Nephron progenitor cell (in vitro differentiated cells): ENCODE measurements at regions not wholly inside any gene's neighbourhood (a gene's known extent, or its start where the extent isn't known, plus 50 kb on each side); places are given as distances from the start of the nearest gene placed in this dataset.

Source experiments
- DNase-seq: peaks from one replicate; pipeline ENCODE4 v3.0.0; 2021
- H3K27ac Mint-ChIP-seq: 2 replicates; pipeline ENCODE4 v1.8.0; 2021; ENCODE audit warnings: mild to moderate bottlenecking, moderate library complexity, mixed read lengths
- H3K27me3 Mint-ChIP-seq: 2 replicates; pipeline ENCODE4 v1.8.0; 2021; ENCODE audit warnings: mild to moderate bottlenecking, low read depth, mixed read lengths; ENCODE audit not compliant: poor library complexity
- H3K36me3 Mint-ChIP-seq: 2 replicates; pipeline ENCODE4 v1.8.0; 2021; ENCODE audit warnings: low read depth, mixed read lengths
- H3K4me1 Mint-ChIP-seq: 2 replicates; pipeline ENCODE4 v1.8.0; 2021; ENCODE audit warnings: mixed read lengths
- H3K4me3 Mint-ChIP-seq: 2 replicates; pipeline ENCODE4 v1.8.0; 2021; ENCODE audit warnings: mild to moderate bottlenecking, moderate library complexity, mixed read lengths
- H3K9me3 Mint-ChIP-seq: 2 replicates; pipeline ENCODE4 v1.8.0; 2021; ENCODE audit warnings: mild to moderate bottlenecking, moderate library complexity, mixed read lengths
- CTCF ChIP-seq: fragments of 200-600 bp; sonication (generic); IDR thresholded peaks from 2 replicates; pipeline ENCODE4 v1.5.0; 2021; ENCODE audit warnings: antibody characterized with exemption

- Mint-ChIP-seq H3K36me3 (no peaks in the 10 kb centered on the region), H3K27ac (no peak overlapping the region), H3K27me3 (no peaks in the 10 kb centered on the region), H3K9me3 (no peaks in the 10 kb centered on the region), H3K4me3 (no peak overlapping the region), H3K4me1 (no peaks in the 10 kb centered on the region)
- no peak for DNase-seq
- TF ChIP-seq CTCF = no peak
Observed at GRCh38 chr3:79872483-79872882, 104.7 kb upstream of the ROBO1 start.

GRCh38 chr3:79871656-79872055 lies 103.9 kb upstream of the ROBO1 start:
- H3K36me3 Mint-ChIP-seq = no peaks in the 10 kb centered on the region
- H3K4me3 Mint-ChIP-seq = no peak overlapping the region
- H3K27me3 Mint-ChIP-seq = no peaks in the 10 kb centered on the region
- no peaks in the 10 kb centered on the region for H3K9me3 Mint-ChIP-seq
- TF ChIP-seq CTCF = no peak
- H3K4me1 Mint-ChIP-seq = no peaks in the 10 kb centered on the region
- DNase-seq = no peak
- H3K27ac Mint-ChIP-seq = no peak overlapping the region

- no peaks in the 10 kb centered on the region for H3K27me3 Mint-ChIP-seq
- no peak overlapping the region for H3K4me3 Mint-ChIP-seq
- TF ChIP-seq CTCF = no peak
- H3K27ac Mint-ChIP-seq = no peak overlapping the region
- no peak for DNase-seq
- H3K36me3 Mint-ChIP-seq = no peaks in the 10 kb centered on the region
- no peaks in the 10 kb centered on the region for H3K9me3 Mint-ChIP-seq
- H3K4me1 Mint-ChIP-seq = no peaks in the 10 kb centered on the region
Observed at GRCh38 chr3:79870313-79870620, 102.5 kb upstream of the ROBO1 start.

GRCh38 chr3:79869461-79870312 lies 101.9 kb upstream of the ROBO1 start:
- no peak overlapping the region for H3K27ac Mint-ChIP-seq
- H3K27me3 Mint-ChIP-seq = no peaks in the 10 kb centered on the region

GRCh38 chr3:79866162-79866561 lies 98.4 kb upstream of the ROBO1 start:
- Mint-ChIP-seq H3K4me3 (no peak overlapping the region), H3K27ac (no peak overlapping the region), H3K36me3 (no peaks in the 10 kb centered on the region), H3K27me3 (no peaks in the 10 kb centered on the region), H3K4me1 (no peaks in the 10 kb centered on the region), H3K9me3 (no peaks in the 10 kb centered on the region)
- TF ChIP-seq CTCF = no peak
- DNase-seq = no peak

More at GRCh38 chr3:79869461-79870312, 101.9 kb upstream of the ROBO1 start:
- Mint-ChIP-seq H3K4me1 (no peaks in the 10 kb centered on the region), H3K4me3 (no peak overlapping the region), H3K36me3 (no peaks in the 10 kb centered on the region), H3K9me3 (no peaks in the 10 kb centered on the region)
- DNase-seq = no peak
- no peak for TF ChIP-seq CTCF

- no peak overlapping the region for H3K27ac Mint-ChIP-seq
- H3K9me3 Mint-ChIP-seq = no peaks in the 10 kb centered on the region
- no peaks in the 10 kb centered on the region for H3K4me1 Mint-ChIP-seq
- TF ChIP-seq CTCF = no peak
- no peak overlapping the region for H3K4me3 Mint-ChIP-seq
- DNase-seq = no peak
- no peaks in the 10 kb centered on the region for H3K27me3 Mint-ChIP-seq
- no peaks in the 10 kb centered on the region for H3K36me3 Mint-ChIP-seq
Observed at GRCh38 chr3:79864077-79864476, 96.3 kb upstream of the ROBO1 start.
